K562 (cell line): ENCODE measurements at regions not wholly inside any gene's neighbourhood (a gene's known extent, or its start where the extent isn't known, plus 50 kb on each side); places are given as distances from the start of the nearest gene placed in this dataset.

Experiments
- ATAC-seq: fragments of 200-7000 bp; cut with Tn5 transposase; 3 replicates; pipeline ENCODE4 v1.9.1; 2020; ENCODE audit warnings: moderate library complexity
- BruUV-seq: library from RNA; stranded (reverse); fragments of 400-500 nt; replicated peaks from 2 replicates; lab custom pipeline; 2021; lab: Mats Ljungman, UMichigan
- CTCF ChIA-PET: fragments of 300-600 bp; formaldehyde crosslinking; extraction: SDS; loops from one replicate; lab custom pipeline; 2021; ENCODE audit warnings: low intra/inter-chr PET ratio; lab: Yijun Ruan, JAX
- POLR2A ChIA-PET: fragments of 300-600, 350-650 bp; sonication (Branson Sonifier 250); formaldehyde crosslinking; extraction: SDS; loops from one replicate; lab custom pipeline; 2021; ENCODE audit warnings: antibody characterized with exemption, inconsistent platforms; lab: Yijun Ruan, JAX
- DNase-seq, 4 experiments: peaks; one replicate each; pipeline versions ENCODE4 v3.0.0 to v3.0.0-alpha.2; 2011 to 2018; ENCODE audit warnings: low spot score in 3 of 4, mixed read lengths in 3 of 4; ENCODE audit errors: extremely low read depth in 1 of 4
- FAIRE-seq: peaks from 2 replicates; lab custom pipeline; 2011; peaks lifted over from hg19 to GRCh38; lab: Jason Lieb, UNC
- H2AFZ ChIP-seq: 2 replicates; pipeline ENCODE4 v1.6.0; 2011; ENCODE audit warnings: low read depth, low read length, control low read depth, inconsistent platforms
- H3K27ac ChIP-seq: fragments of 200-600 bp; 3 replicates; pipeline ENCODE4 v1.8.0; 2011; ENCODE audit warnings: low read depth, mild to moderate bottlenecking, control low read depth, inconsistent platforms, low read length, moderate library complexity, mixed read lengths; ENCODE audit errors: extremely low read depth
- H3K27me3 ChIP-seq, 2 experiments: fragments of 300-600 bp in 1 of 2; 2 replicates in 1 of 2; 3 replicates in 1 of 2; pipeline versions ENCODE4 v1.6.0 to v1.8.0; 2011; ENCODE audit warnings: inconsistent platforms in 2 of 2, low read length in 2 of 2, mild to moderate bottlenecking in 1 of 2, mixed read lengths in 1 of 2, moderate library complexity in 1 of 2; ENCODE audit not compliant: control insufficient read depth in 2 of 2, insufficient read depth in 2 of 2
- H3K36me3 ChIP-seq: fragments of 300-600 bp; 3 replicates; pipeline ENCODE4 v1.8.0; 2011; ENCODE audit warnings: mild to moderate bottlenecking, low read length, inconsistent platforms; ENCODE audit not compliant: control insufficient read depth, insufficient read depth
- H3K4me1 ChIP-seq, 2 experiments: fragments of 200-600 bp in 1 of 2; replicated peaks in 1 of 2; 2 replicates in 1 of 2; 3 replicates in 1 of 2; pipeline versions ENCODE4 v1.5.1 to v1.8.0; 2011; ENCODE audit warnings: inconsistent platforms in 2 of 2, low read length in 2 of 2, mild to moderate bottlenecking in 1 of 2, mixed read lengths in 1 of 2, moderate library complexity in 1 of 2; ENCODE audit not compliant: control insufficient read depth in 2 of 2, insufficient read depth in 2 of 2
- H3K4me2 ChIP-seq: 2 replicates; pipeline ENCODE4 v1.6.1; 2011; ENCODE audit warnings: low read length, control low read depth, inconsistent platforms, mixed read lengths; ENCODE audit not compliant: insufficient read depth
- H3K4me3 ChIP-seq: fragments of 200-600 bp; sonication (generic), shearing (Covaris generic); 2 replicates; pipeline ENCODE4 v1.5.1; 2016; ENCODE audit warnings: control low read depth, inconsistent platforms
- H3K79me2 ChIP-seq: fragments of 200-600 bp; 3 replicates; pipeline ENCODE4 v1.8.0; 2011; ENCODE audit warnings: low read length, inconsistent platforms; ENCODE audit not compliant: control insufficient read depth, insufficient read depth
- H3K9ac ChIP-seq, 2 experiments: 2 replicates each; pipeline versions ENCODE4 v1.6.0 to v1.6.1; 2011; ENCODE audit warnings: low read depth in 2 of 2, low read length in 2 of 2, control low read depth in 1 of 2, inconsistent platforms in 1 of 2, mild to moderate bottlenecking in 1 of 2, mixed read lengths in 1 of 2; ENCODE audit not compliant: insufficient read depth in 1 of 2
- H3K9me1 ChIP-seq: one replicate; pipeline ENCODE4 v1.6.0; 2011; ENCODE audit warnings: inconsistent platforms, mild to moderate bottlenecking, low read length, moderate library complexity; ENCODE audit not compliant: control insufficient read depth, insufficient read depth
- H3K9me3 ChIP-seq: replicated peaks from 2 replicates; pipeline ENCODE4 v1.5.1; 2011; ENCODE audit warnings: low read depth, low read length, inconsistent platforms; ENCODE audit not compliant: control insufficient read depth, insufficient read depth
- H4K20me1 ChIP-seq: replicated peaks from 2 replicates; pipeline ENCODE4 v1.6.1; 2011; ENCODE audit warnings: low read length, inconsistent platforms, mixed read lengths; ENCODE audit not compliant: control insufficient read depth, insufficient read depth
- C11orf30 ChIP-seq: fragments of 450-650 bp; IDR thresholded peaks from 2 replicates; pipeline ENCODE4 v1.6.1; 2016; ENCODE audit warnings: low read depth, mild to moderate bottlenecking
- ETV6 ChIP-seq, 3 experiments: fragments of 150-350 bp in 1 of 3; sonication (generic) in 1 of 3; formaldehyde crosslinking in 1 of 3; IDR thresholded peaks; 2 replicates each; pipeline versions ENCODE4 v1.6.1 to v1.8.0; 2014 to 2022; ENCODE audit warnings: borderline replicate concordance in 2 of 3, low read depth in 2 of 3, antibody characterized with exemption in 1 of 3, low read length in 1 of 3, mild to moderate bottlenecking in 1 of 3, missing genetic modification reagents in 1 of 3
- MAZ ChIP-seq, 2 experiments: fragments of 450-650 bp in 1 of 2; sonication (generic) in 1 of 2; formaldehyde crosslinking; IDR thresholded peaks in 1 of 2; conservative IDR thresholded peaks in 1 of 2; 2 replicates each; pipeline versions ENCODE4 v1.4.0 to v1.5.0; 2020; ENCODE audit warnings: mild to moderate bottlenecking in 1 of 2, missing genetic modification reagents in 1 of 2
- NCOA6 ChIP-seq: fragments of 450-650 bp; IDR thresholded peaks from 2 replicates; pipeline ENCODE4 v1.6.1; 2017; ENCODE audit warnings: mild to moderate bottlenecking
- NEUROD1 ChIP-seq: fragments of 150-350 bp; IDR thresholded peaks from 2 replicates; pipeline ENCODE4 v1.6.1; 2014; ENCODE audit warnings: borderline replicate concordance, low read length, low read depth; ENCODE audit not compliant: partially characterized antibody
- NFYB ChIP-seq: IDR thresholded peaks from 2 replicates; pipeline ENCODE4 v1.6.1; 2011; ENCODE audit warnings: mild to moderate bottlenecking, moderate library complexity; ENCODE audit not compliant: insufficient read length; ENCODE audit errors: extremely low read depth
- PHTF2 ChIP-seq: fragments of 250-450 bp; sonication (Bioruptor Pico); IDR thresholded peaks from 2 replicates; pipeline ENCODE4 v1.5.0; 2021; ENCODE audit warnings: mild to moderate bottlenecking
- TCFL5 ChIP-seq: fragments of 250-450 bp; sonication (Bioruptor Pico); conservative IDR thresholded peaks from 2 replicates; pipeline ENCODE4 v1.6.1; 2021; ENCODE audit warnings: mild to moderate bottlenecking, moderate library complexity, matching md5 sums
- ZNF124 ChIP-seq: sonication (generic); formaldehyde crosslinking; IDR thresholded peaks from 2 replicates; pipeline ENCODE4 v1.8.1; 2022; ENCODE audit warnings: missing genetic modification reagents
- ZNF695 ChIP-seq: fragments of 450-650 bp; formaldehyde crosslinking; IDR thresholded peaks from 2 replicates; pipeline ENCODE4 v1.4.0; 2020; ENCODE audit warnings: mild to moderate bottlenecking, moderate library complexity
- ZNF77 ChIP-seq: fragments of 250-450 bp; sonication (Bioruptor Pico); IDR thresholded peaks from 2 replicates; pipeline ENCODE4 v1.5.0; 2020
- ZSCAN32 ChIP-seq: fragments of 450-650 bp; formaldehyde crosslinking; IDR thresholded peaks from 2 replicates; pipeline ENCODE4 v1.4.0; 2020; ENCODE audit warnings: mild to moderate bottlenecking, moderate library complexity
- WGBS: fragments of 100-300 bp; shearing (Covaris generic); methylation state at CpG from one replicate; pipeline ENCODE4 v1.1.6; 2016; ENCODE audit warnings: low coverage, mixed read lengths; ENCODE audit not compliant: insufficient coverage; ENCODE audit errors: missing lambda C conversion rate; 5-methylcytosine and 5-hydroxymethylcytosine counted together
- in situ Hi-C: fragments of 300-500 bp; cut with MboI; formaldehyde crosslinking; loops from 4 replicates; pipeline ENCODE4 v1.15.0; 2018; ENCODE audit warnings: inconsistent platforms, mixed read lengths
- intact Hi-C: fragments of 100-400 bp; cut with micrococcal nuclease; formaldehyde crosslinking; loops from 2 replicates; pipeline ENCODE4 v1.14.2; 2022
- TF ChIP-seq, protein P1 (sequence below): sonication (generic); formaldehyde crosslinking; IDR thresholded peaks from 2 replicates; pipeline ENCODE4 v1.8.0; 2022; ENCODE audit warnings: mild to moderate bottlenecking, missing genetic modification reagents
- TF ChIP-seq, protein P2 (sequence below): fragments of 250-450 bp; sonication (Bioruptor Pico); IDR thresholded peaks from 2 replicates; pipeline ENCODE4 v1.8.0; 2021; ENCODE audit warnings: moderate library complexity, mild to moderate bottlenecking, inconsistent platforms

GRCh38 chr5:6058055-6058715 is 320.2 kb downstream of the MED10 start:
- TF ChIP-seq ZNF695 (CRISPR knock-in tag): no peak
- TF ChIP-seq, protein P1, sequence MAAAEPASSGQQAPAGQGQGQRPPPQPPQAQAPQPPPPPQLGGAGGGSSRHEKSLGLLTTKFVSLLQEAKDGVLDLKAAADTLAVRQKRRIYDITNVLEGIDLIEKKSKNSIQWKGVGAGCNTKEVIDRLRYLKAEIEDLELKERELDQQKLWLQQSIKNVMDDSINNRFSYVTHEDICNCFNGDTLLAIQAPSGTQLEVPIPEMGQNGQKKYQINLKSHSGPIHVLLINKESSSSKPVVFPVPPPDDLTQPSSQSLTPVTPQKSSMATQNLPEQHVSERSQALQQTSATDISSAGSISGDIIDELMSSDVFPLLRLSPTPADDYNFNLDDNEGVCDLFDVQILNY: no peak
- no peak for TF ChIP-seq C11orf30
- no TSS peak for BruUV-seq
- Histone ChIP-seq H3K9me3 (no peaks in the 10 kb centered on the region), H3K36me3 (no peaks in the 10 kb centered on the region), H3K4me2 (no peak overlapping the region), H3K27ac (no peak overlapping the region), H3K4me1 (no peaks in the 10 kb centered on the region), H3K9ac (no peak overlapping the region), H2AFZ (no peak overlapping the region), H3K4me3 (no peak overlapping the region), H3K9me1 (no peaks in the 10 kb centered on the region), H3K79me2 (no peaks in the 10 kb centered on the region), H3K27me3 (peaks cover 7 to 34% of the 10 kb centered on the region in 2 experiments; a peak in 4 of 5 replicates), H4K20me1 (no peaks in the 10 kb centered on the region; the same call in 1 of the 2 replicates)
- ATAC-seq (no peak), FAIRE-seq (no peak), DNase-seq (no peak)
- CTCF ChIA-PET: no interaction called here
- in situ Hi-C loops (no loop called here), intact Hi-C loops (no loop called here)
- under 1% methylated on average over 14 of the region's 14 CpGs for WGBS
- POLR2A ChIA-PET: no interaction called here

- POLR2A ChIA-PET: no interaction called here
- H3K36me3 ChIP-seq: no peaks in the 10 kb centered on the region
- CTCF ChIA-PET: no interaction called here
- no peak for FAIRE-seq
- ATAC-seq: no peak
- no peaks in the 10 kb centered on the region for H4K20me1 ChIP-seq
- H3K27ac ChIP-seq: no peak overlapping the region
- intact Hi-C loops: no loop called here
- no peak for DNase-seq
- H3K4me1 ChIP-seq: no peaks in the 10 kb centered on the region
- no peak overlapping the region for H3K4me2 ChIP-seq
- H3K4me3 ChIP-seq: no peak overlapping the region
- no peak overlapping the region for H3K9ac ChIP-seq
- no peaks in the 10 kb centered on the region for H3K9me1 ChIP-seq
- in situ Hi-C loops: no loop called here
- no peaks in the 10 kb centered on the region for H3K9me3 ChIP-seq
- no TSS peak for BruUV-seq
- WGBS: 1% methylated on average over 4 of the region's 4 CpGs
- H3K27me3 ChIP-seq: peaks cover 7 to 28% of the 10 kb centered on the region in 2 experiments; a peak in 4 of 5 replicates
- no peak overlapping the region for H2AFZ ChIP-seq
- no peaks in the 10 kb centered on the region for H3K79me2 ChIP-seq
- no peak for TF ChIP-seq ETV6 (IDR thresholded peaks at IDR 0.05; ENCODE audit: borderline replicate concordance in 1 of 2, low read depth in 2 of 2, low read length in 1 of 2)
- TF ChIP-seq ETV6 (CRISPR knock-in tag; IDR thresholded peaks at IDR 0.05; ENCODE audit: borderline replicate concordance): no peak
- no peak for TF ChIP-seq MAZ (CRISPR knock-in tag; conservative IDR thresholded peaks at IDR 0.05 in 1 of 2, IDR thresholded peaks at IDR 0.05 in 1 of 2)
- no peak for TF ChIP-seq PHTF2
- TF ChIP-seq, protein P2, sequence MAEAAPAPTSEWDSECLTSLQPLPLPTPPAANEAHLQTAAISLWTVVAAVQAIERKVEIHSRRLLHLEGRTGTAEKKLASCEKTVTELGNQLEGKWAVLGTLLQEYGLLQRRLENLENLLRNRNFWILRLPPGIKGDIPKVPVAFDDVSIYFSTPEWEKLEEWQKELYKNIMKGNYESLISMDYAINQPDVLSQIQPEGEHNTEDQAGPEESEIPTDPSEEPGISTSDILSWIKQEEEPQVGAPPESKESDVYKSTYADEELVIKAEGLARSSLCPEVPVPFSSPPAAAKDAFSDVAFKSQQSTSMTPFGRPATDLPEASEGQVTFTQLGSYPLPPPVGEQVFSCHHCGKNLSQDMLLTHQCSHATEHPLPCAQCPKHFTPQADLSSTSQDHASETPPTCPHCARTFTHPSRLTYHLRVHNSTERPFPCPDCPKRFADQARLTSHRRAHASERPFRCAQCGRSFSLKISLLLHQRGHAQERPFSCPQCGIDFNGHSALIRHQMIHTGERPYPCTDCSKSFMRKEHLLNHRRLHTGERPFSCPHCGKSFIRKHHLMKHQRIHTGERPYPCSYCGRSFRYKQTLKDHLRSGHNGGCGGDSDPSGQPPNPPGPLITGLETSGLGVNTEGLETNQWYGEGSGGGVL: no peak
- no peak for TF ChIP-seq C11orf30
- no peak for TF ChIP-seq ZNF124 (CRISPR knock-in tag)
- no peak for TF ChIP-seq NEUROD1
- TF ChIP-seq ZSCAN32 (CRISPR knock-in tag): no peak
- TF ChIP-seq NCOA6: no peak
- no peak for TF ChIP-seq ZNF77
- no peak for TF ChIP-seq TCFL5 (CRISPR knock-in tag)
- no peak for TF ChIP-seq NFYB
Observed at GRCh38 chr5:6056280-6056679, 322.1 kb downstream of the MED10 start.
